Chondrocyte (in vitro differentiated cells): ENCODE measurements at regions not wholly inside any gene's neighbourhood (a gene's known extent, or its start where the extent isn't known, plus 50 kb on each side); places are given as distances from the start of the nearest gene placed in this dataset.

Experiments
- DNase-seq: peaks from one replicate; pipeline ENCODE4 v3.0.0; 2021; ENCODE audit warnings: mixed read lengths, low spot score
- H3K27ac Mint-ChIP-seq: one replicate; pipeline ENCODE4 v1.8.0; 2021; ENCODE audit warnings: mild to moderate bottlenecking, moderate library complexity, mixed read lengths; ENCODE audit not compliant: unreplicated experiment
- H3K27me3 Mint-ChIP-seq: 2 replicates; pipeline ENCODE4 v1.8.0; 2021; ENCODE audit warnings: low read depth, mixed read lengths
- H3K36me3 Mint-ChIP-seq: 2 replicates; pipeline ENCODE4 v1.8.0; 2021; ENCODE audit warnings: low read depth, mixed read lengths
- H3K4me1 Mint-ChIP-seq: 2 replicates; pipeline ENCODE4 v1.8.0; 2021; ENCODE audit warnings: low read depth, mild to moderate bottlenecking, mixed read lengths
- H3K4me3 Mint-ChIP-seq: one replicate; pipeline ENCODE4 v1.8.0; 2021; ENCODE audit warnings: mild to moderate bottlenecking, moderate library complexity, mixed read lengths; ENCODE audit not compliant: unreplicated experiment
- H3K9me3 Mint-ChIP-seq: 2 replicates; pipeline ENCODE4 v1.8.0; 2021; ENCODE audit warnings: low read depth, mixed read lengths
- TF ChIP-seq, protein P1 (sequence below): fragments of 200-600 bp; sonication (generic); IDR thresholded peaks from 2 replicates; pipeline ENCODE4 v1.5.0; 2021; ENCODE audit warnings: antibody characterized with exemption, mild to moderate bottlenecking, moderate library complexity

DNA sequence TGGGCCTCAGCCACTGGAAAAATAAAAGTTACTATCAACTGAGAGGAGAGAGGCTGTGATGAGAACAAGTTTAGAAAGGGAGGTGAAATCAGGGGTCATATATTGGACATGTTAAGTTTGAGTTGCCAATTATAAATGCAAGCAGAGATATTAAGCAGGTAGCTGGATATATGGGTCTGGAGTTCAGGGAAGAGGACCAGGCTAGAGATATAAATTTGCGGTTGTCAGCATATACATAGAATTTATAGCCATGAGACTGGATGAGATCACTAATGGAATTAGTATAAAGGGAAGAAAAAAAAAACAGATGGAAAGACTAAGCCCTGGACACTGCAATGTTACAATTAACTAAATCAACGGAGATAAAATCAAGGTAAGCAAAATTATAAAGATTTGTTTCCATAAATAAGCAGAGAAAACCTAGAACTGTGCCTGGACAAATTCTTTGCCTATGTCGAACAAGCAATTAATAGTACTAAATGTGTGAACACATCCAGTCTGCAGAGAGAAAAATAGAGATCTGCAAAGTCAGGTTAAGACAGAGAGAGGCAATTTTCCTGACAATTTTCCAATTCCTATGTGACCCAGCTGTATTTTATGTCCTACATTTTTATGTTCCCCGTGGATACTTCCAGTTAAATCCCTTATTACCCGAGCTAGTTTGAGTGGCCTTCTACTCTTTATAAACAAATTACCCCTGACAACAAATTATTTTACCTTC is 265.4 kb downstream of the GASK1B start:
- H3K4me1 Mint-ChIP-seq, result no peaks in the 10 kb centered on the region
- TF ChIP-seq, protein P1, sequence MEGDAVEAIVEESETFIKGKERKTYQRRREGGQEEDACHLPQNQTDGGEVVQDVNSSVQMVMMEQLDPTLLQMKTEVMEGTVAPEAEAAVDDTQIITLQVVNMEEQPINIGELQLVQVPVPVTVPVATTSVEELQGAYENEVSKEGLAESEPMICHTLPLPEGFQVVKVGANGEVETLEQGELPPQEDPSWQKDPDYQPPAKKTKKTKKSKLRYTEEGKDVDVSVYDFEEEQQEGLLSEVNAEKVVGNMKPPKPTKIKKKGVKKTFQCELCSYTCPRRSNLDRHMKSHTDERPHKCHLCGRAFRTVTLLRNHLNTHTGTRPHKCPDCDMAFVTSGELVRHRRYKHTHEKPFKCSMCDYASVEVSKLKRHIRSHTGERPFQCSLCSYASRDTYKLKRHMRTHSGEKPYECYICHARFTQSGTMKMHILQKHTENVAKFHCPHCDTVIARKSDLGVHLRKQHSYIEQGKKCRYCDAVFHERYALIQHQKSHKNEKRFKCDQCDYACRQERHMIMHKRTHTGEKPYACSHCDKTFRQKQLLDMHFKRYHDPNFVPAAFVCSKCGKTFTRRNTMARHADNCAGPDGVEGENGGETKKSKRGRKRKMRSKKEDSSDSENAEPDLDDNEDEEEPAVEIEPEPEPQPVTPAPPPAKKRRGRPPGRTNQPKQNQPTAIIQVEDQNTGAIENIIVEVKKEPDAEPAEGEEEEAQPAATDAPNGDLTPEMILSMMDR, result no peak
- no peaks in the 10 kb centered on the region for H3K9me3 Mint-ChIP-seq
- H3K27me3 Mint-ChIP-seq, result no peaks in the 10 kb centered on the region
- H3K36me3 Mint-ChIP-seq, result no peaks in the 10 kb centered on the region
- no peak overlapping the region for H3K27ac Mint-ChIP-seq
- DNase-seq, result no peak
- no peak overlapping the region for H3K4me3 Mint-ChIP-seq

DNA sequence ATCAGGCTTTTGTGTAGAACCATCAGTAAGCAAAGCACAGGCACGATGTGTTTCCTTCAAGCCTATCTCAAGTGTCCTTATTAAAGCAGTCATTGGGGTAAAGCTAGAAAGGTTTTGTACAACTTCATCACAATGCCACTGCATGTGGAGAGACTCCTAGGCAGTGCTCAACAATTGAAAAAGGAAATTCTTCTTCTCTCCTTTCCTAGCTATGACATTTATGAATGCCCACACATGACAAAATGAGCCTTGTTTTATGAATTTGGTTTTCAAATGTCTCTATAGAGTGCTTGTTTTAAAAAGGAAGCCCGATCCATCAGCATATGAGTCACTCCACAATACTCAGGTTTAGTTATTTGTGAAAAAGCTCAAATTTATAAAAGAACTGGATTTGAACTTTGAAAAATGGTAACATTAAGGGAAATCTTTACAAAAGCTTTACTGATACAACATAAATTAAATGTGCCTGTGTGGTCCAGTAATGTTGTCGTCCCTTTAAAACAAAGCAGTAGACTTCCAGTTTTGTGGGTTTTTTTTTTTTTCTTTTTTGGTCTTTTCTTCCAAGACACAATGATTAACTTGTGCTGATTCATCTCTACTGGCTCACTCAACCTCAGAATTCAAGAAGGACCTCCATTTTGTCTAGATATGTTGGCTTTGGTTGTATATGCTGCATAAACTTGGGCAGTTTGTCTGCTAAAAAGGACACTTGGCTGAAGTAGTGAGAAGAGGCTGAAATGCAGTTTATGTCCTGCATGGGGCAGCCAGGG is 273.8 kb downstream of the GASK1B start:
- DNase-seq, result no peak
- peaks cover 7% of the 10 kb centered on the region for H3K9me3 Mint-ChIP-seq
- no peaks in the 10 kb centered on the region for H3K36me3 Mint-ChIP-seq
- no peak overlapping the region for H3K27ac Mint-ChIP-seq
- peaks cover 6% of the 10 kb centered on the region for H3K4me1 Mint-ChIP-seq
- no peak overlapping the region for H3K4me3 Mint-ChIP-seq
- peaks cover 18% of the 10 kb centered on the region for H3K27me3 Mint-ChIP-seq
- TF ChIP-seq, protein P1, result no peak

DNA sequence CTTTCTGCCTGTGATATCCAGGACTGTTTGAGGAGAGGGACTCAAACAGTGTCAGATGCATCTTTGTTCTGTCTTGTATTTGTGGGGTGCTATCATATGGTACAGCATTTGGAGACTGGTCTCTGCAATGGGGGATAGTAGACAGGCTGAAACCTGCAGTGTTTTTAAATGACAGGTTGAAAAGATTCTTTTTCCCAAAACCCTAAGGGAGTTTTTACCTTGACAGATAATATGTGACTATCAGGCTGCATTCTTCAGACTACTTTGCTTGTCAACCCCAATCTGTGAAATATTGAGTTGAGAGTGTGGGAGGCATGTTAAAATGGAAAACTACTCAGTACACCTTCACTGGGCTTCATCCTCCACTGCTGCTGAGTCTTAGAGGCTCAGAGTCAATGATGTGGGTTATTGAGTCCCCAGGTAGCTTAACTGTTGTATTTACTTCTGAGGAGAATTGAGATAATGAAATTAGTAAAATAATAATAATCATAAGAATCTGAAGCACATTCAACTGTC is 274.9 kb downstream of the GASK1B start:
- Mint-ChIP-seq H3K4me1 (peaks cover 6% of the 10 kb centered on the region), H3K36me3 (no peaks in the 10 kb centered on the region), H3K27me3 (peaks cover 24% of the 10 kb centered on the region), H3K27ac (no peak overlapping the region), H3K4me3 (no peak overlapping the region), H3K9me3 (peaks cover 7% of the 10 kb centered on the region)
- no peak for DNase-seq
- TF ChIP-seq, protein P1, result no peak

DNA sequence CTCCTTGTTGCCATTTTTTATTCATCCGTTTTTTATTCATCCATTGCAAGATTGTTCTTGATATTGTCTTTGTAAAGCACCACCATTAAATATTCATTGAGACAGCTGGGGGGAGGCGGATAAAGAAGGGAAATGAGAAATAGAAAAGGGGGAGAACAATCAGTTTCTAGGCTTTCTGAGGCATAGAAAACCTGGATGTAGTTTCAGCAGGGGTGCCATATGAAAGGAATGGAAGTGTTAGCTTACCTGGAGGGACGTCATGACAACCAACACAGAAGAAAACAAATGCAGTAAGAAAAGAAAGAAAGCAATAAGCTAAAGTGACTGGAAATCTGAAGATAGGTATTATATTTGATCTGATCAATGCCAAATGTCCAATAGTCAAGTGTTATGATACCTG is 276.1 kb downstream of the GASK1B start:
- Mint-ChIP-seq H3K27ac (no peak overlapping the region), H3K9me3 (peaks cover 5% of the 10 kb centered on the region), H3K27me3 (peaks cover 27% of the 10 kb centered on the region), H3K4me3 (no peak overlapping the region), H3K4me1 (peaks cover 6% of the 10 kb centered on the region), H3K36me3 (no peaks in the 10 kb centered on the region)
- DNase-seq, result no peak
- TF ChIP-seq, protein P1, result no peak

DNA sequence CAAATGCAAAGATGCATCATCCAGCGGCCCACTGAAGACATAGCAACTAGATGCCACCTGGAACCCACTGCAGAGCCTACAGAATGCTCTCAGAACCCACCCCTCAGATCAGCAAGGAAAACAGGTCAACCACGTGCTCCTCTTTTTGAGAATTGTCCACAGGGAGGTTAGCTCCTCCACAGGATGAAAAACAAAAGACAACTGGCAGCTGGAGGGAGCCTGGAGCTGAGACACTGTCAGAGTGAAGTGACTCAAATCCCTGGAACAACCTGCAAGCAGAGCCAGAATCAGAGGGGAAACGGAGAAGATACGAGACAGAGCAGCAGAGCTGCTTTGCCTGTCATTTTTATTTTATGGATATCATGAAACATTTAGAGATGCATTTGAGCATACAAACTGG is 277.6 kb downstream of the GASK1B start:
- Mint-ChIP-seq H3K4me1 (peaks cover 6% of the 10 kb centered on the region), H3K36me3 (no peaks in the 10 kb centered on the region), H3K27ac (no peak overlapping the region), H3K9me3 (no peaks in the 10 kb centered on the region), H3K27me3 (peaks cover 28% of the 10 kb centered on the region), H3K4me3 (no peak overlapping the region)
- DNase-seq, result no peak
- TF ChIP-seq, protein P1, result no peak
